ENCODE measurements at regions not wholly inside any gene's neighbourhood (a gene's known extent, or its start where the extent isn't known, plus 50 kb on each side); places are given as distances from the start of the nearest gene placed in this dataset.

DNA sequence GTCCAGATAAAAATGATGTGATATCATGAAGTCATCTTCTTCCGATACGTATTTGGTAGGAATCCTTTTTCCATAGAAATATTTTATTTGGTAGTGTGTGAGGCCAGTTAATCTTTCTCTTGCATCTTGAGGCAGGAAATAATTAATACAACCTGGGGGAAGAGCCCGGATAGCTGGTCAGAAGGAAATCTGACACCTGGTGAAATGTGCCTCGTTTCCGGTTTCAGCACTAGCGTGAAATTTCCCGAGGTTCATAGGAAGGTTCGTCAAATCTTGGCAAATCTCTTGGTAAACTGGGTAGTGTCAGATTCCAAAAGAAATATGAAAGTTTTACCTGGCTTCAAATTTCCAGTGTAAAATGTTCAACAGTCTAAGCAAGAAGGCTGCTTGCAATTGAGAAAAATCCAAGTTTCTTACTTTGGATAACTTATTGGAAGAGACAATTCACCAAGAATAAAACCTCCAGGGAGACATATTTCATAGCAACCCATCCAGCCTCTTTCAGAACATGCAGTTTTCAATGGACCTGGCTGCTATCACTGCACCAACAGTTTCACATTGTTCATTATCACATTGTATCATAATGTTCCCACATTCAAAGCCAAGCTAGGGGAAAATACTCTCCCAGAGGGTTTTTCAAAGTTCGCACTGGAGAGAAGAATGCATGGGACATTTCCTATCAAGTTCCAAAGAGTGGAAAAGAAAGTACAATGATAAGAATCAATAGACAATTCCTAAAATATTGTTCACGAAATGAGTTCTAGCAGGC is 454.5 kb upstream of the CITED2 start:
- Histone ChIP-seq H3K27ac (no peak overlapping the region), H3K27me3 (replicated peaks; ENCODE audit: insufficient read depth) (no peaks in the 10 kb centered on the region), H3K4me1 (replicated peaks) (no peaks in the 10 kb centered on the region), H3K9me3 (no peaks in the 10 kb centered on the region), H3K36me3 (no peaks in the 10 kb centered on the region), H3K4me3 (no peak overlapping the region)
- DNase-seq (ENCODE audit: low spot score) = no peak
- TF ChIP-seq POLR2AphosphoS5 (IDR thresholded peaks at IDR 0.05) (no peak), POLR2A (IDR thresholded peaks at IDR 0.05) (no peak)
- TF ChIP-seq, protein P1, sequence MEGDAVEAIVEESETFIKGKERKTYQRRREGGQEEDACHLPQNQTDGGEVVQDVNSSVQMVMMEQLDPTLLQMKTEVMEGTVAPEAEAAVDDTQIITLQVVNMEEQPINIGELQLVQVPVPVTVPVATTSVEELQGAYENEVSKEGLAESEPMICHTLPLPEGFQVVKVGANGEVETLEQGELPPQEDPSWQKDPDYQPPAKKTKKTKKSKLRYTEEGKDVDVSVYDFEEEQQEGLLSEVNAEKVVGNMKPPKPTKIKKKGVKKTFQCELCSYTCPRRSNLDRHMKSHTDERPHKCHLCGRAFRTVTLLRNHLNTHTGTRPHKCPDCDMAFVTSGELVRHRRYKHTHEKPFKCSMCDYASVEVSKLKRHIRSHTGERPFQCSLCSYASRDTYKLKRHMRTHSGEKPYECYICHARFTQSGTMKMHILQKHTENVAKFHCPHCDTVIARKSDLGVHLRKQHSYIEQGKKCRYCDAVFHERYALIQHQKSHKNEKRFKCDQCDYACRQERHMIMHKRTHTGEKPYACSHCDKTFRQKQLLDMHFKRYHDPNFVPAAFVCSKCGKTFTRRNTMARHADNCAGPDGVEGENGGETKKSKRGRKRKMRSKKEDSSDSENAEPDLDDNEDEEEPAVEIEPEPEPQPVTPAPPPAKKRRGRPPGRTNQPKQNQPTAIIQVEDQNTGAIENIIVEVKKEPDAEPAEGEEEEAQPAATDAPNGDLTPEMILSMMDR (IDR thresholded peaks at IDR 0.05) = no peak
- intact Hi-C loops (cut with DNase I) = no loop called here
- WGBS = 70% methylated on average over 10 of the region's 10 CpGs

DNA sequence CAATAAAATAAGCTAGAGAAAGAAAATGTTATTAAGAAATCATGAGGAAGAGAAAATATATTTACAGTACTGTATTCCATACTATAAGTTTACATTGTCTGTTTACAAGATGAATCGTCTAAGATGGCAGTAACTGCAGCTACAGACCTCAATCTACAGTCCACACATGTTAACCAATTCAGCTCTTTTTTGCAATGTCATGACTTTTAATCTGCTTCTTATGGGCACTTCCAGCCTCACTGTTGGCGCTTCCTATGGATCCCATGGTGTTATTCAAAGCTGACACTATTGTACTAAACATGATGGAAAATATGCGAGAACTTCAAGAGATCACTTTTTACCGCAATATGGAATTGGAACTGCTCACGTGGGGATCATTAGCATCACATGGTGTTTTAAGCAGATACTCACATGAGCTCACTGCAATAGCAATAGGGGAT is 451.5 kb upstream of the CITED2 start:
- DNase-seq (ENCODE audit: low spot score) = no peak
- Histone ChIP-seq H3K4me3 (no peak overlapping the region), H3K27me3 (replicated peaks; ENCODE audit: insufficient read depth) (no peaks in the 10 kb centered on the region), H3K36me3 (no peaks in the 10 kb centered on the region), H3K4me1 (replicated peaks) (no peaks in the 10 kb centered on the region), H3K27ac (no peak overlapping the region), H3K9me3 (no peaks in the 10 kb centered on the region)
- 85% methylated on average over 5 of the region's 5 CpGs for WGBS
- intact Hi-C loops (cut with DNase I) = no loop called here
- TF ChIP-seq POLR2A (IDR thresholded peaks at IDR 0.05) (no peak), POLR2AphosphoS5 (IDR thresholded peaks at IDR 0.05) (no peak)
- TF ChIP-seq, protein P1 (IDR thresholded peaks at IDR 0.05) = no peak

DNA sequence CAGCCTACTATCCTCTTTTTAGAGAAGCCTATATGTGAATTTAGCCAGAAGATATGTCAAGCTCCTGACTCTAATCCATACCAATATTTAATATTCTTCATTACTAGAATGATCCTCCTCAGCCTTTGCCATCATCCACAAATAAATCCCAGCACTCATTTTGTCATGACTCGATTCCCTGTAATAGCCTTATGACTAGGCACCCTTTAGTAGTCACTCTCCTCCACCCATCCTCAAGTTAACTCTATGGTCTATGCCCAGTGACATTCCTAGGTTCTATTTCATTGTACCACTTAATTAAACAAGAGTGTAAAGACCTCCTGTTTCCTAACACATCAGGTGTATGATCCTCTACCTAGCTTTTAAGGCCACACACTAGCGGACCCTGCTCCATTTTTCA is 450.4 kb upstream of the CITED2 start:
- TF ChIP-seq, protein P1 (IDR thresholded peaks at IDR 0.05) = no peak
- no peak for TF ChIP-seq POLR2AphosphoS5 (IDR thresholded peaks at IDR 0.05)
- no peak overlapping the region for H3K27ac ChIP-seq
- intact Hi-C loops (cut with DNase I) = no loop called here
- WGBS = 92% methylated on average over 2 of the region's 2 CpGs
- H3K27me3 ChIP-seq (replicated peaks; ENCODE audit: insufficient read depth) = no peaks in the 10 kb centered on the region
- no peak for DNase-seq (ENCODE audit: low spot score)
- no peaks in the 10 kb centered on the region for H3K4me1 ChIP-seq (replicated peaks)
- no peaks in the 10 kb centered on the region for H3K36me3 ChIP-seq
- no peak overlapping the region for H3K4me3 ChIP-seq
- no peaks in the 10 kb centered on the region for H3K9me3 ChIP-seq

DNA sequence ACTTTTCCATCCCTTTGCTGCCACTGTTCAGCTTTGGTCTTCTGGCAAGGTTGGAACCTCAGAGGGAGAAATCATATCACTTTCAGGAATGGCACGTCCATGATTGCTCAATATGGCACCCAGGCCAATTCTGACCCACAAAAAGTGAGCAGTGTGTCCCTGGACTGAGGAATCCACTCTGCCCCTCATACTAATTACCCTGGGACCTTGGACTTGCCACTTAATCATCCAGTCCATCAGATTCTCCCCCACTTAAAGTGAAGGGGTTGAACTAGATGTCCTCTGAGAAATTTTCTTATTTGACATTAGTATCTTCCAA is 449.3 kb upstream of the CITED2 start:
- Histone ChIP-seq H3K27ac (no peak overlapping the region), H3K4me1 (replicated peaks) (no peaks in the 10 kb centered on the region), H3K27me3 (replicated peaks; ENCODE audit: insufficient read depth) (no peaks in the 10 kb centered on the region), H3K4me3 (no peak overlapping the region), H3K9me3 (no peaks in the 10 kb centered on the region), H3K36me3 (no peaks in the 10 kb centered on the region)
- TF ChIP-seq POLR2A (IDR thresholded peaks at IDR 0.05) (no peak), POLR2AphosphoS5 (IDR thresholded peaks at IDR 0.05) (no peak)
- TF ChIP-seq, protein P1 (IDR thresholded peaks at IDR 0.05) = no peak
- intact Hi-C loops (cut with DNase I) = no loop called here
- no peak for DNase-seq (ENCODE audit: low spot score)
- WGBS = 88% methylated on average over 1 of the region's 1 CpG

DNA sequence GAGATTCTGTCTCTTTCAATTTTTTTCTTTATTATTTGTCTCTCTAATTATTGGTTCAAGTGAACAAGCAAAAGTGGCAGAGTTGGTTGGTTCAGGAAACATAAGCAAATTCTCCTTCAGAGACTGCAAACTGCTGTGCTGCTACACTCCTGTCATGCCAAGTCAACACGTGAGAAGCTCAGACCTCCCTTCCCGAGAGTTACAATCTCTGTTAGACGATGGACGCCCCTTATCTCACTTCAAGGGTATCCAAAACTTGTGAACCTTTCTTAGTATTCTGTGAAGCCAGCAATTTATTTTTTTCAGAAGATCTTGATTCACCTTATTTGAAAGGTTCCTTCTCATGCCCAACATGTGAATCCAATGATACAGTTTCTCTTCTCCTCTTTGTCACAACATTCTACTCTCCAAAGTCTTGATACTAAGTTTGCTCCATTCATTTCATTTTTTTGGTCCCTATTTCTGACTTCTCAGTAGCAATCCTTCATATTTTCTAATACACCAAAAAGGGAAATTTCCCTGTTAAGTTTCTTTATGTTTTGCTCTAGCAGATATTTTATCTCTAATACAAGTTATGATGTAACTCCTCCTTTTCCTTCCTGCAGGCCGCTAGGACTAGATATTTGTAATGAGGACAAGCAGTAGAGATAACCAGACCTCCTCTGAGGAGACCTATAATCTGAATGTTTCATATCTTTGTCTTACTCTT is 448.8 kb upstream of the CITED2 start:
- DNase-seq (ENCODE audit: low spot score) = no peak
- intact Hi-C loops (cut with DNase I) = no loop called here
- Histone ChIP-seq H3K36me3 (no peaks in the 10 kb centered on the region), H3K27ac (no peak overlapping the region), H3K4me1 (replicated peaks) (no peaks in the 10 kb centered on the region), H3K27me3 (replicated peaks; ENCODE audit: insufficient read depth) (no peaks in the 10 kb centered on the region), H3K4me3 (no peak overlapping the region), H3K9me3 (no peaks in the 10 kb centered on the region)
- 72% methylated on average over 5 of the region's 5 CpGs for WGBS
- TF ChIP-seq POLR2A (IDR thresholded peaks at IDR 0.05) = no peak
- TF ChIP-seq, protein P1 (IDR thresholded peaks at IDR 0.05) = no peak
- no peak for TF ChIP-seq POLR2AphosphoS5 (IDR thresholded peaks at IDR 0.05)
